ENCODE measurements at regions not wholly inside any gene's neighbourhood (a gene's known extent, or its start where the extent isn't known, plus 50 kb on each side); places are given as distances from the start of the nearest gene placed in this dataset.

GRCh38 chr14:97432586-97432985, 635.4 kb downstream of the VRK1 start:
- no peaks in the 10 kb centered on the region for H4K20me1 ChIP-seq (ENCODE audit: insufficient read depth)
- no peaks in the 10 kb centered on the region for H3K27me3 ChIP-seq (replicated peaks; ENCODE audit: insufficient read depth)
- no peak for DNase-seq
- no peak overlapping the region for H3K4me3 ChIP-seq
- in situ Hi-C loops (cut with MboI): no loop called here
- H2AFZ ChIP-seq: no peak overlapping the region
- H3K9me3 ChIP-seq (ENCODE audit: low read depth): no peaks in the 10 kb centered on the region
- WGBS, 2 experiments (ENCODE audit: low coverage in 1 of 2, low lambda C conversion rate in 2 of 2, missing lambda C conversion rate in 2 of 2): 41 to 43% methylated on average over 6 of the region's 6 CpGs
- H3K36me3 ChIP-seq (ENCODE audit: low read depth): no peaks in the 10 kb centered on the region
- TF ChIP-seq EZH2phosphoT487 (IDR thresholded peaks at IDR 0.05; ENCODE audit: insufficient read depth, low read depth) (no peak), EZH2 (IDR thresholded peaks at IDR 0.05; ENCODE audit: insufficient read depth, poor library complexity, severe bottlenecking) (no peak)
- H3K4me2 ChIP-seq (ENCODE audit: unreplicated experiment): no peak overlapping the region
- no peaks in the 10 kb centered on the region for H3K9me2 ChIP-seq (ENCODE audit: insufficient read depth)
- H3K4me1 ChIP-seq (ENCODE audit: insufficient read depth): no peaks in the 10 kb centered on the region
- no peak overlapping the region for H3K9ac ChIP-seq
- no peaks in the 10 kb centered on the region for H3F3A ChIP-seq (ENCODE audit: insufficient read depth)
- H3K27ac ChIP-seq: no peak overlapping the region
- no peaks in the 10 kb centered on the region for H3K79me2 ChIP-seq (ENCODE audit: insufficient read depth)

- no peaks in the 10 kb centered on the region for H3K79me2 ChIP-seq (ENCODE audit: insufficient read depth)
- no peak overlapping the region for H3K27ac ChIP-seq
- no peaks in the 10 kb centered on the region for H3K9me2 ChIP-seq (ENCODE audit: insufficient read depth)
- H3K4me3 ChIP-seq: no peak overlapping the region
- no peak overlapping the region for H3K4me2 ChIP-seq (ENCODE audit: unreplicated experiment)
- H3K36me3 ChIP-seq (ENCODE audit: low read depth): no peaks in the 10 kb centered on the region
- no peak overlapping the region for H3K9ac ChIP-seq
- no peaks in the 10 kb centered on the region for H3K4me1 ChIP-seq (ENCODE audit: insufficient read depth)
- TF ChIP-seq EZH2phosphoT487 (IDR thresholded peaks at IDR 0.05; ENCODE audit: insufficient read depth, low read depth) (no peak), EZH2 (IDR thresholded peaks at IDR 0.05; ENCODE audit: insufficient read depth, poor library complexity, severe bottlenecking) (no peak)
- no peak overlapping the region for H2AFZ ChIP-seq
- H3K9me3 ChIP-seq (ENCODE audit: low read depth): no peaks in the 10 kb centered on the region
- no peak for DNase-seq
- no peaks in the 10 kb centered on the region for H4K20me1 ChIP-seq (ENCODE audit: insufficient read depth)
- WGBS, 2 experiments (ENCODE audit: low coverage in 1 of 2, low lambda C conversion rate in 2 of 2, missing lambda C conversion rate in 2 of 2): 57 to 60% methylated on average over 9 of the region's 9 CpGs
- in situ Hi-C loops (cut with MboI): no loop called here
- no peaks in the 10 kb centered on the region for H3F3A ChIP-seq (ENCODE audit: insufficient read depth)
- H3K27me3 ChIP-seq (replicated peaks; ENCODE audit: insufficient read depth): no peaks in the 10 kb centered on the region
Observed at GRCh38 chr14:97441740-97442362, 644.7 kb downstream of the VRK1 start.

GRCh38 chr14:97442363-97442762, 645.2 kb downstream of the VRK1 start:
- 73 to 84% methylated on average over 2 of the region's 2 CpGs for WGBS, 2 experiments (ENCODE audit: low coverage in 1 of 2, low lambda C conversion rate in 2 of 2, missing lambda C conversion rate in 2 of 2)
- Histone ChIP-seq H3K79me2 (ENCODE audit: insufficient read depth) (no peaks in the 10 kb centered on the region), H3K27ac (no peak overlapping the region), H3K36me3 (ENCODE audit: low read depth) (no peaks in the 10 kb centered on the region), H3K9ac (no peak overlapping the region), H3K4me2 (ENCODE audit: unreplicated experiment) (no peak overlapping the region), H3K27me3 (replicated peaks; ENCODE audit: insufficient read depth) (no peaks in the 10 kb centered on the region), H4K20me1 (ENCODE audit: insufficient read depth) (no peaks in the 10 kb centered on the region), H3K4me1 (ENCODE audit: insufficient read depth) (no peaks in the 10 kb centered on the region), H2AFZ (no peak overlapping the region), H3K9me3 (ENCODE audit: low read depth) (no peaks in the 10 kb centered on the region), H3K9me2 (ENCODE audit: insufficient read depth) (no peaks in the 10 kb centered on the region), H3F3A (ENCODE audit: insufficient read depth) (no peaks in the 10 kb centered on the region), H3K4me3 (no peak overlapping the region)
- DNase-seq: no peak
- in situ Hi-C loops (cut with MboI): no loop called here
- no peak for TF ChIP-seq EZH2 (IDR thresholded peaks at IDR 0.05; ENCODE audit: insufficient read depth, poor library complexity, severe bottlenecking)
- no peak for TF ChIP-seq EZH2phosphoT487 (IDR thresholded peaks at IDR 0.05; ENCODE audit: insufficient read depth, low read depth)

GRCh38 chr14:97443412-97443811, 646.2 kb downstream of the VRK1 start:
- in situ Hi-C loops (cut with MboI): no loop called here
- H3K79me2 ChIP-seq (ENCODE audit: insufficient read depth): no peaks in the 10 kb centered on the region
- no peak for DNase-seq
- H3F3A ChIP-seq (ENCODE audit: insufficient read depth): no peaks in the 10 kb centered on the region
- H3K4me1 ChIP-seq (ENCODE audit: insufficient read depth): no peaks in the 10 kb centered on the region
- TF ChIP-seq EZH2 (IDR thresholded peaks at IDR 0.05; ENCODE audit: insufficient read depth, poor library complexity, severe bottlenecking): no peak
- no peak for TF ChIP-seq EZH2phosphoT487 (IDR thresholded peaks at IDR 0.05; ENCODE audit: insufficient read depth, low read depth)
- no peaks in the 10 kb centered on the region for H3K9me2 ChIP-seq (ENCODE audit: insufficient read depth)
- no peak overlapping the region for H3K27ac ChIP-seq
- no peaks in the 10 kb centered on the region for H3K9me3 ChIP-seq (ENCODE audit: low read depth)
- H3K4me3 ChIP-seq: no peak overlapping the region
- H3K9ac ChIP-seq: no peak overlapping the region
- 39 to 49% methylated on average over 3 of the region's 3 CpGs for WGBS, 2 experiments (ENCODE audit: low coverage in 1 of 2, low lambda C conversion rate in 2 of 2, missing lambda C conversion rate in 2 of 2)
- no peaks in the 10 kb centered on the region for H3K27me3 ChIP-seq (replicated peaks; ENCODE audit: insufficient read depth)
- no peaks in the 10 kb centered on the region for H3K36me3 ChIP-seq (ENCODE audit: low read depth)
- no peaks in the 10 kb centered on the region for H4K20me1 ChIP-seq (ENCODE audit: insufficient read depth)
- no peak overlapping the region for H3K4me2 ChIP-seq (ENCODE audit: unreplicated experiment)
- no peak overlapping the region for H2AFZ ChIP-seq

GRCh38 chr14:97444248-97444647, 647.1 kb downstream of the VRK1 start:
- Histone ChIP-seq H3K4me2 (ENCODE audit: unreplicated experiment) (no peak overlapping the region), H3K79me2 (ENCODE audit: insufficient read depth) (no peaks in the 10 kb centered on the region), H3K4me3 (no peak overlapping the region), H3K27me3 (replicated peaks; ENCODE audit: insufficient read depth) (no peaks in the 10 kb centered on the region), H3K9me3 (ENCODE audit: low read depth) (no peaks in the 10 kb centered on the region), H2AFZ (no peak overlapping the region), H3K36me3 (ENCODE audit: low read depth) (no peaks in the 10 kb centered on the region), H3K27ac (no peak overlapping the region), H3K4me1 (ENCODE audit: insufficient read depth) (no peaks in the 10 kb centered on the region), H3K9me2 (ENCODE audit: insufficient read depth) (no peaks in the 10 kb centered on the region), H3F3A (ENCODE audit: insufficient read depth) (no peaks in the 10 kb centered on the region), H3K9ac (no peak overlapping the region), H4K20me1 (ENCODE audit: insufficient read depth) (no peaks in the 10 kb centered on the region)
- no peak for TF ChIP-seq EZH2phosphoT487 (IDR thresholded peaks at IDR 0.05; ENCODE audit: insufficient read depth, low read depth)
- no peak for TF ChIP-seq EZH2 (IDR thresholded peaks at IDR 0.05; ENCODE audit: insufficient read depth, poor library complexity, severe bottlenecking)
- no peak for DNase-seq
- in situ Hi-C loops (cut with MboI): no loop called here
- WGBS, 2 experiments (ENCODE audit: low coverage in 1 of 2, low lambda C conversion rate in 2 of 2, missing lambda C conversion rate in 2 of 2): 43 to 53% methylated on average over 5 of the region's 5 CpGs

All from GM23248 (cell line).